Ureter (tissue), 1 donor: ENCODE measurements at regions not wholly inside any gene's neighbourhood (a gene's known extent, or its start where the extent isn't known, plus 50 kb on each side); places are given as distances from the start of the nearest gene placed in this dataset.
A peak's percentile ranks its signal among the peaks of the same experiment; 100 is the strongest.
"Not testable (repeated sequence)": the region's sequence is repeated elsewhere in the genome, so short reads cannot be mapped to it uniquely, and the experiment has no call there.

Source experiments
- DNase-seq: peaks from one replicate; pipeline ENCODE4 v3.0.0-alpha.2; 2020; ENCODE audit warnings: low spot score
- donor health status: DM: yes; HTN: yes; CAD: no.

DNA sequence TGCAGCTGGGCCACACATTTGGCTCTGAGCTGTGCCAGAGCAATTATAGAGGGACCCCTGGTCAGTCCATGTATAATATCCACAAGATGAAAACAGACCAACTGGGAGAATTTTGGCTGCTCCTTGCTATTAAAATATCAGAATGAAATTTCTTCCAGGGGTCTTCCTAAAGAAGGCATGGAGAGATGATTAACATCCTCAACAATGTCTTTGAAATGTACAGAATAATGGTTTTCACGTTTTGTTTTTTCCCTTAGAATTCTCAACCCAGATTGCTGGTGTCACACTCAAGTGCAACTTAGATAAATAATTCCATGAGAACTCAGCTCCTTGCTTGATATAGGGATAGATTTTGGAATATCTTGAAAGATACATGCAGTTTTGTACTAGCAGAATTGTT lies 148.3 kb upstream of the SLC24A2 start:
- no peak for DNase-seq

DNA sequence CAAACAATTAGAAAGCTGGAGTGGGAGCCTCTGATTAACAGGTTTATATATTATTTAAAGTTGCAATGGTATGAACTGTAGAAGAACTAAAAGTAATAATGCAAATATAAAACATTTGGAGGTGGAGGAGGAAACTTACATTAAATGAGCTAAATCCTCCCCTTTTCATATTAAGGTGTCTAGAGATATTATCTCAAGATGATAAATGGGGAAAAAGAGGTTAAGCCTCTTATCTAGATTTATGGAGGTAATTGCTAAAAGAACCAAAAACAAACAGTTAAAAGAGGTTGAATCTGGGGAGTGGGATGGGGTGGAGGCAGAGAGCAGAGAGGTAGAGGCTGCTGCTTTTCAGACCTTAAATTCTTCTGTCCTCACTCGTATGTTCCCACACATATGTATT lies 147.8 kb upstream of the SLC24A2 start:
- no peak for DNase-seq

DNA sequence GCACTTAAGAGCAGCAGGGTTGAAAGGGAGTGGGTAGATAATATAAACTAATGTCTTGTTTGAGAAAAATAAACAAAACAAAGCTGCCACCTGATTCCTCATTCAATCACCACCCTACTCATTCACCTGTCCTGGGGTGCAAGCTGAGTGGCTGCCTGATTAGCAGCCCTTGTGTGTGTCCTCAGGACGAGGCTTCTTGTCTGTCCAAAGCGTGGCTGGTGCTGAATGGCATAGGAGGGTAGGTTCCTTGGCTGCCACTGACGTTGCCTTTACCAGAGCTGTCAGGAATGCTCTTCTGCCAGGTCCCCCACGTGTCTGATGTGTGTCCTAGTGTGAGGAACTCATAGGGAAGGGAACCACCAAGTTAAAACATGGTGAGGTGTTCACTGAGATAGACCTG lies 146.6 kb upstream of the SLC24A2 start:
- DNase-seq: no peak

DNA sequence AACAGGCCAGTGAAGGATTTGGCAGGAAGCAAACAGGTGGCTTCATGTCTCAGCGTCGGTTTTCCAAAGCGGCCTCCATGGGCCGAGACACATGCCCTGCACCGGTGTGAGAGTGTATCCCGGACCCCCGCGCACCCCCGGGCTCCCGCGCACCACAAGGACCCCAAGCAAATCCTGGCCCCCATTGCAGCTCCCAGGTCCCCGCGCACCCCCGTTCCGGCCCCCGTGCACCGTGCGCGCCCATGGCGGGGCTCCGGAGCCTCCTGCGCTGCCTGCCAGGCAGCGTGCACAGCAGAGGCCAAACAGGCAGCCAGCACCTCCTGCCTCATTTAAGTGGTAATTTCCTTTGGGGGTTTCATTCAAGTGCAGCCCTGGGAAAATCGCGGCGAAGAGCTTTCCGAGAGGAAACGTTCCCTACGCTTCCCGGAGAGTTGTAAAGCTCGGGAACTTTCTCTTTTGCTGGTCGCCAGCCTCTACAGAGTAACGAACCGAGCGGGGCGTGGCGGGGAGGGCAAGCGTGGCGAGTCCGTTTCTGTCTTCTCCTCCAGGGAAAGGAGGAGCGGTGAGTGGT lies 145.5 kb upstream of the SLC24A2 start:
- no peak for DNase-seq

DNA sequence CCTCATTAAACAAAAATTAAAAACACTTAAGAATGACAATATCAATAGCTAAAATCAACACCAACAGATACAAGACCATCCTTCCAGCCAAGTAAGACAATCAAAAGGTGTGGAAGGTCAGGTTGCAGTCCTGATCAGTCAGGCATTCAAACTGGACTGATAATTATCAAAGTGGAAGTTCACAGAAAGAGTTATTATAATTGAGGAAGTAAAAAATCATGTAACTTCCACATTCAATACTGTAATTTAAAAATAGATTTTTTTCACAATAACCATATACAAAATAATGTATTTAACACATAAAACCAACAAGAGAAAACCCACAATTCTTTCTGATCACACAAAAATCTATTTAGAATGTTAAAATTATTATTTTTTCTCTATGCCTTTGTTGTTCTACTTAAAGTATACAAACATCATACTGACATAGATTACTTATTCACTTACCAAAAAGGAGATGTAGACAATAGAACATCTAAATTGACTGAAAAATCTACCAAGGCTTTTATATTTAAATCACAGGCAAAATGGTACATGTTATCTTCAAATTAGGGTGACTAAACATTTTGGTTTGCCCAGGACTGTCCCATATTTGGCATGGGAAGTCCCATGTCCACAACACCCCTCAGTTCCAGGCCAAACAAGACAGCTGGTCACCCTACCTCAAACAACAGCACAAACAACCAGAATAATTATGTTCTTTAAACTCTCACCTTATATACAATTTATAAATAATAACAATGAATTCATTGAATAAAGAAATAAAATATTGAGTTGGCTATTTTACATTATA lies 142.5 kb upstream of the SLC24A2 start:
- DNase-seq: no peak

DNA sequence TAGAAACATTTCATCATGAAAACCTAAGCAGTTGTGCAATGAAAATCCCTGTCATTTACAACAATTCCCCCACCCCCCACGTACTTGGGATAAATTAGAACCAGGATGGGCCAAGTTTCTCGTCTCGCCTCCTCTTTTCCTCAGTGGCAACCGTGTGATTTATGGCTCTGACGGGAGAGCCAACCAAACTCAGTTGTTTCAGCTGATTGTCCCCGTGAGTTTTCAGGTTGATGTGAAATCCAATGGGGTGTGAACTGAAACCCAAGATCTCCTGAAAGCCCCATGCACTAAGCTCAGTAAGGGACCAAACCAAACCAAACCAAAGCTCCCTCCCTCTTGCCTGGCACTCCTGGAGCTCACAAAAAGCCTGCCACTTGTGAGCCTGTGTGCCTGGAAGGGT lies 138.7 kb upstream of the SLC24A2 start:
- DNase-seq: no peak

DNA sequence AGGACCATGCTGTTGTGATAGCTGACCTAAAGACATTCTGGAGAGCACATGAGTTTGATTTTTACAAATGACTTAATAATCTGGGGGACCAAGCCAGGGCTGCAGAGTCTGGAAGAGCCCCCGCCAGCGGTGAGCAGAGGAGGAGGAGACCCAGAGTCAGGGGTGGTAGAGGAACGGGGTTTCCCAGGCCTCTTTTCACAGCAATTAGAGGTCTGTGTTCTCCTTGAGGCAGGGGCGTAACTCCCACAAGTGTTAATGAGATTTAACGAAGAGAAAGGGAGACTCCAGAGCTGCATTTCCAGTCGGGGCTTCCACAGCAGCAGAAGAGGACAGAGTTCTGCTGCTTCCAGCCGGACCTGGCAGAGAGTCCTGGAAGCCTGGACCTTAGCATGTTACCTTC lies 137.9 kb upstream of the SLC24A2 start:
- DNase-seq: no peak

DNA sequence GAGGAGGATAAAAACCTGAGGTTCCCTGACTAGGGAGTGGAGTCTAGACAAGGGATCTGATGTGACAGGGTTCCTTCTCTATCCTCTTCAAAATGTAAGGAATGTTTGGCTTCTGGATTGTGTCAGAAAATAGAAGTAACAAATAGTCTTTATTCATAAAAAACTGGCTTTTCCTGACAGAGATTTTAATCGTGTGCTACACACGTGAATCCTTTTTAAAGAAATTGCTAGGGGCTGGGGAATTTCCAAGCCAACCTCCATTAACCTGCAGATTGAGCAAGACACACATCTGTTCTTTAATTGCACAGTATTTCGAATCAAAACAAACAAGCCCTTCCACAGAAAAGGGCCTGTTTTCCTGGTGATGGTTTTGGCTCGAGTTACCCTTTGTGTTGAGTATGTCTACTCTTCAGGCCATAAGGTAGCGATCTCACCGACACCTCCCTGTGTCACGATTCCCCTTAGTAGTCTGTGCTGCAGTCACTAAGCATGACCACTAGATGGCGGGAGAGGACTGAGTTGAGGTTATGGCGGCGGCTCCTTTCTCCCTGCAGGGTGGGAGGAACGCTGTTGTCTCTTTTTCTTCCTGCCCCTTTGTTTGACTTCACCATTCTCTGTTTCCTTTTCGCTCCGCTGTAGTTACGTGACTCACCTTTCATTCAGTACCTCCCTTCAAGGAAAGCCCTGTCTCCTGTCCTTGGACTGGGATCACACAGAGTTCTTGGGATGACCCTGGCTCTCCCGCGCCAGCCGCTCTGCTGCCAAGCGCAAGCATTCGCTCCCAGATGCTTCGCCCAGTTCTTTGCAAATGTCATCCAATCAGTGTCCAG lies 137.1 kb upstream of the SLC24A2 start:
- DNase-seq: peak; percentile 79

DNA sequence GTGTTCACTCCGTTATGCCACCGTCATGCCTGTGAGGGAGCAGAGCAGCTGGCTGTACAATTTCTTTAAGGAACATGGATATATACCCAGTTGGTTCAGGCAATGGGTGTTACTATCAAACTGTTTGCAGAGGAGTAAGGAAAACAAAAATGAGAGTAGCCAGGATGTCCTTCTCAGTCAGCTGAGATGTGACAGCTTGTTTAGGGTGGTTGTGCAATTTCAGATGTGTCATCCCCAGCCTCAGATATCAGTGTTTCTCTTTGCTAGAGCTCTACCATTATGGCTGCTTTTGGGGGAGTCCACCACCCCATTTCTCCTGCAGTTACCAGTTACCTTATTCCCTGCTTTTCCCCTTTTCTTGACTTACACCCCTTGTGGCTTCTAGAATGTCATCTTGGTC lies 135.2 kb upstream of the SLC24A2 start:
- DNase-seq: no peak

DNA sequence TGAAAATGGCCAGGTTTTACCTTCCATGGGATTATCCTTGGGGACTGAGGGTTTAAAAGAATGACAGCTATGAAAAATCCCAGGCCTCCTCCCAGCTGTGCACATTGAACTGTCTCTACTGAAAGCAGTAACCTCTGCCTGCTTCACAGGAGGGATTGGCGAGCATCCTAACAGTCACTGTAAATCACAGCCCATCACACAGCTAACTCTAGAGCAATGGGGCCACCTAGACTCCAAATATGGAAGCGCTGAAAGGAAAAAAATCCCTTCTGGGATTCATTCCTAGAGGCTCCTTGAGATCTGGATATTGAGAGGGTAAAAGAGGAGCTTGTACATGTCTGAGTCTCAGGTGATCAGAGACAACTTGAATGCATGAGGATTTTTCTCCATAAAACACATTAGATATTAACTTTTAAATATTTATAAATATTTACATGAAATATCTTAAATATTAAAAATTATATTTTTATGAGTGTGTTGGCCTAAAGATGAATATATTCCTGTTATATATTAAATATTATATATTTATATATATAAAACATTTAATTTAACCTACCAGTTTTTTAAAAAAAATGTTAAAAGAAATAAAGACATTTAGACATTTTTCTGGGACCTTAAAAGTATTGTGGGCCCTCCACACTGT lies 133.8 kb upstream of the SLC24A2 start:
- no peak for DNase-seq

DNA sequence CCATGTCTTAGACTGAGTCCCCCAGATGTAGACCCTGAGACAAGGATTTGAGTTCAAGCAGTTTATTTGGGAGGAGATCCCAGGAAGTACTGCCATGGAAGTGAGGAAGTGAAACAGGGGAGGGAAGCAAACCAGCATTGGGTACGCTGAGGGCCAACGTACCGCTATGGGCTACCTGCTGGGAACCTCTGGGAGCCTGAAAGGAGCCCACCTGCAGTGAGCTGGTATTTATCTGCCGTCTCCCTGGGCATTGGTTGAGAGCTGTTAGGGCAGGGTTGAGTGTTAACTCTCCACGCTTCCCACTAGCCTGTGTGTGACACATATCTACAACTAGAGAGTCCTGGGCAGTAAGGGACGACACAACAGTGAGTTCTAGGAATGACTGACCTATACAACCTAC lies 131.6 kb upstream of the SLC24A2 start:
- no peak for DNase-seq

DNA sequence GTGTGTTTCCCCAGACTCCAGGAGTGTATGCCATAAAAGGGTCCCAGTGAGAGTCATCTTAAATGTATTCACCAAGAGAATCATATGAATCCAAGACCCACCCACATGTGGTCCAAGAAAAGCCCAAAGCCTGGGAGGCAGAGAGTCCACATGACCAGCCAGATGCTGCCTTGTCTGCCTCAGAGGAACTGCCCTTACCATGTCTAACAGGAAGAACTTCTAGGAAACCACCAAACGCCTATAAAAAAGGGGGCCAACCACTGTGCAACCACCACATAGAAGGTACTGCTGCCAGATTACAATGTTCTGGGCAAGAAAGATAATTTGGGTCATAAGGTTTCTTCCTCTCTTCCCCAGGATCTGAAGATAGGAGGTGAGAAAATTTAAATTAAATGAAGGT lies 129.8 kb upstream of the SLC24A2 start:
- DNase-seq: no peak

DNA sequence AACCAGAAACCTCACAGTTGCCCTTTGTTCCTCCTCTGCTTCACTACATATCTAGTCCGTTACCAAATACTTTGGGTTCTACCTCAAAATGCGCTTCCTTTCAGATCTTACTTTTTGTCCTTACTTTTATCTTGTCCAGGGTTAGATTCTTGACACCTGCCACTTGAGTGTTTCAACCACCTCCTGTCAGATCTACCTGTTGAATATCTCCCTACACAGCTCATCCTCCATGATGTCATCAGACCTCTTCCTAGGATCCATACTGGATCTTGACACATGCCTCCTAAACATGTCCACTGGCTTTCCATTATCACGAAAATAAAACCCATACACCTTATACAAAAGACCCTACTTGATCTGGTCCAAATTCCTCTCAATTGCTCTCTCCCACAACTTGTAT lies 125.2 kb upstream of the SLC24A2 start:
- no peak for DNase-seq

DNA sequence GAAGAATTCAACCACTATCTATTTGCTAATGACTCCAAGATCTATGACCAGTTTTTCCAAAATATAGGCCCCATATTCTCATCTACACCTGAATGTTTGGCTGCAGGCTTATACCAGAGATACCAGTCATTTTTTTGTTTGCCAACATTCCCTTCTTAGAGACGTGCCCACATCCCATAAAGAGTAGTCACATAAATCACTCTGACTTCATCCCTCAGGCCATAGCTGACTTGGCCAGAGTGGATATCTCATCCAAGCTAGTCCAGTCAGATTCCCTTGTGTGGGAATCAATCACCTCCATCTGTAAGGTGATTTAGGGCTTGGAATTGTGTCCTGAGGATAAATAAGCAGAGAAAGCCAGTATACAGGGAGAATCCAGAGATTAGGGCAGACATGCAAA lies 124.3 kb upstream of the SLC24A2 start:
- no peak for DNase-seq

DNA sequence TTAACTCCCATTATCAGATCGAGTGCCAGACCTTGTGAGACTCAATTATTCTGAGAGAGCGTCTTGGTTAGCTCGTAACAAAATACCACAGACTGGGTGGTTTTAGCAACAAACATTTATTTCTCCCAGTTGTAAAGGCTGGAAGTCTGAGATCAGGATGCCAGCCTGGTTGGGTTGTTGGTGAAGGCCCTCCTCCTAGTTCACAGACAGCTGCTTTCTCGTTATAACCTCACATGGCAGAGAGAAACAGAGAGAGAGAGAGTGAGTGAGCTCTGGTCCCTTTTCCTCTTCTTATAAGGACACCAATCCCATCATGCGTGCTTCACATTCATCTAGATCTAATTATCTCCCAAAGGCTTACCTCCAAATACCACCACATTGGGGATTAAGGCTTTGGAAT lies 114.2 kb upstream of the SLC24A2 start:
- no peak for DNase-seq

DNA sequence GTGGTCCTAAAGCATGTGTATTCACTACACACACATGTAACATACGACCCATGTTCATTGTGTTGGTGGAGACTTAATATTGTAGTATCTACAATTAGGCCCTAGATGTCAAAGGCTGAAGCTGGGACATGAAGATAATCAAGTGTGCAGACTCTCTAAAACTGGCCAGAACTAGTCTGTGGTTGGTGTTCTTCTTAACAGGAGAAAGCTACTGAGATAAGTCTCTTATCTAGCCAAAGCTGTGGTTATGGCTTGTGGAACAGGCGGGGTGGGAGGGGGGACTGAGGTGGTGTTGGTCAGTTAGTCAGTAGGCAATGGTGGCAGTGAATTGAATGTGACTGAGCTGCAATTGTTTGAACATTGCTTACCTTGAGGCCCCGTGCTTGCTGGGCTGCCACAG lies 112.7 kb upstream of the SLC24A2 start:
- no peak for DNase-seq

DNA sequence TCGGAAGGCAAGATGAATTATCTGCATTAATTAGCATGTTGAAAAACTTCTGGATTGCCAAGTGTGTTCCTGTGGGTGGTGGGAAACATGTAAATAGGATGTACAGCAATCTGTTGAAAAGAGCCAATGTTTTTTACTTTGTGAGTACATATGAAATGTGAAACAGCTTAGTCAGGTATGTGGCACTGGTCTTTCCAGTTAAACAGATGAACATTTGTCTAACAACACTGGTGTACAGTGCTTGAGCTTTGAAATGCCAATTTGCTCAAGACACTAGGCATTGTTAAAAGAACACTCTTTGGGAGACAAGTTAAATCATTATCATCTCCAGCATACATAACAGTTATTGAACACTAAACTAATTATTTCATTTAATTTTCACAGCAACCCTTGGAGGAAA lies 107.3 kb upstream of the SLC24A2 start:
- DNase-seq: no peak

DNA sequence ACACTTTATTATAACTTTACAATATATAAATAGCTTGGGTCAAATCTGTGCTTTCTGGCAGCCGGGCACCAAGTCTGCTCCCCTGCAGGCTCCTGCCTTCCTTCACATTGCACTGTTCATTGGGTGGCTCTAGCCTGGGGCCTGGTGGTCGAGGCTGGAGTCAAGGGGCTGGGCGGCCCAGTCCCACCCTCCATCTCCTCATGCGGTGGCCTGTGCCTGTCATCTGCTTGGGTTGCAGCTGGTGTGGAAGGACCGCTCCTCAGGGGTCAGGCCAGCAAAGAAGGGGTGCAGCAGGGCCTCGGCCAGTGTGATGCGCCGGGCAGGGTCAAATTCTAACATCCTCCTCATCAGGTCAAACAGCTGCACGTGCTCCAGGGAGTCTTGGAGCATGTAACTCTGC lies 106.7 kb upstream of the SLC24A2 start:
- DNase-seq: not testable (repeated sequence)

DNA sequence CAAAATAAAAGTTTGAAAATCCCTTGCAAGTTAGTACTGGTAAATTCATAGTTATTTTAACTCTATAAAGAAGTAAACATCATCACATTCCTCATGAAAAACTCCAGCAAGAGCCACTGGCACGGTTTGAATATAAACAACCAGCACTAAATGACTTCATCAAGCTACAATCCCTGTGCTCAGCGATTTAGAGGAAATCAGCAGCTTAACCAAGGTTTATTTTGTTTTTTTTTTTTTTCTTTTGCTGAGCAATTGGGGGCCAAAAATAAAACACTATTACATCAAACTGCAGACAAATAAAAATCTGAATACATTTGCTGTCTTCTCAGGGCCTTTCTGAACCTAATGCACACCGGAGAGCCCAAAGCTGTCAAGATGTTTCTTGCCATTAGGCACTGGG lies 106.2 kb upstream of the SLC24A2 start:
- no peak for DNase-seq

DNA sequence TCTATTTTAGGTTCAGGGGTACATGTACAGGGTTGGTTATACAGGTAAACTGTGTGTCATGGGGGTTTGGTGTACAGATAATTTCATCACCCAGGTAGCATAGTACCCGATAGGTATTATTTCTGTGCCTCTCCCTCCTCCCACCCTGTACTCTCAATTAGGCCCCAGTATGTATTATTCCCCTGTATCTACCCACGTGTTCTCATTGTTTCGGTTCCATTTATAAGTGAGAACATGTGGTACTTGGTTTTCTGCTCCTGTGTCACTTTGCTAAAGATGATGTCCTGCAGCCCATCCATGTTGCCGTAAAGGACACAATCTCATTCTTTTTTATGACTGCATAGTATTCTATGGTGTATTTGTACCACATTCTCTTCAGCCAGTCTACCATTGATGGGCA lies 96.8 kb upstream of the SLC24A2 start:
- DNase-seq: no peak

DNA sequence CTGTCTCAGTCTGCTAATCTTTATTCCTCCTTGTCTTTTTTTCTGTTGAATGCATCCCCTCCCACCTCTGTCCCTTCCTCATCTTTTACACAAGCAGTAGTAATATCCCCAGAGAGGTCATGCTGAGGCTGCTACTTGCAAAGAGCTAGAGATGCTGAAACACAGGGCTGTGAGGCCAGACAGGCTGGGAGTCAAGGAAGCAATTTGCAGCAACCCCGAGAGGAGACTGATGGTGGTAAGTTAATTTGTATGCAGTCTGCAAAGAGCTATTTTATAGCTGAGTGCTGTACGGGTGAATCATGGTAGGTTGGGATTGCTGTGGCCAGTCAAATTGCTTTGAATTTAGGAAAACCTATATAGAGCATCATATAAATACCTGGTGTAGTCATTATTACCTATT lies 90.2 kb upstream of the SLC24A2 start:
- no peak for DNase-seq

DNA sequence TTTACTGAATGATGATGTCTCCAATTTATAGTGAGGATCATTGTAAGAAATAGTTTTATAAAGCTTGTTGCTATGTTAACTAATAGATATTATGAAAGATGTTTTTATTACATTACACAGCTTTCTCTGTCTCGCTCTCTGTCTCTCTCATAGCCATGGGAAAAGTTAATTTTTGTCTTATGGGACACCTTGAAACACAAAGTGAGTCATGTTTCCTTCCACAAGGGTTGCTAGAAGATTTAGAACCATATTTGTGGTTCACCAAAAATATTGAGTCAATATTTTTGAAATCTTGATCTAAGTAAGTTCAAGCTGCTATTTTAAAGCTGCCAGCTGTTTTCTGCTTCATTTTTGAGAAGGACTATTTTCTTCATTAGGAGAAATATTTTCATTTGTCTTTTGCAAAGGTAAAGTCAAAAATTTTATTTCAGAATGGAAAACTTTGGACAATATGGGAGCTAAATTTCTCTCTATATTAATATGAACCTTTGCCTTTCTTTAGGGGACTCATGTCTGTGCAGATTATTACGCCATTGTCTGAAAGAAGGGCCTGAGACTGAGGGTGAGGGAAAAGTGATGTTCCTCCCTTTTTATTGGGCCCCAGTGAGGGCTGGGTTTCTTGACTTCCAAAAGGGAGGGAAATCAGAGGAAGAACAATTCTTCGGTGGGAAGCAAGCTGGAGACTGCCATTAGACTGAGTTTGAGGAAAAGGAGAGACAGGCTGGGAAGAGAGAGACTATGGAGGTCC lies 87.9 kb upstream of the SLC24A2 start:
- DNase-seq: no peak
